ENCODE measurements at regions not wholly inside any gene's neighbourhood (a gene's known extent, or its start where the extent isn't known, plus 50 kb on each side); places are given as distances from the start of the nearest gene placed in this dataset.

DNA sequence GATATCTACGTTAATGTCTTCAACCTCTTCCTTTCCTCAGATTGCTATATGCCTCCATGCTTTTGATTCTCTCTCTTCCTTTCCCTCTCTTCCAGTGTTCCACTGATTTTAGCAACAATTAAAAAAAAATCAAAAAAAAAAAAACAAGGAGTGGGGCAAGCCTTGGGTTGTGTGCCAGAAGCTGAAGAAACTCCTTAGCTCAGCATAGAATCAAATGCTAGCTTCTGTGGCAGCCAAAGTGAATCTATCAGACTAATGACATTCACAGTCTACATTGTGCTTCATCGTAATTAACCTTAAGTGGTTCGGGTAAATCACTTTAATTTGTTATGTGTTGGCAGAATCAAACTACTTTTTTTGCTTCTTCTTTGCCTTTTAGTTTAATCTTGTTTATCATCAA, 237.3 kb downstream of the TMEM167A start:
- DNase-seq, result no peak

DNA sequence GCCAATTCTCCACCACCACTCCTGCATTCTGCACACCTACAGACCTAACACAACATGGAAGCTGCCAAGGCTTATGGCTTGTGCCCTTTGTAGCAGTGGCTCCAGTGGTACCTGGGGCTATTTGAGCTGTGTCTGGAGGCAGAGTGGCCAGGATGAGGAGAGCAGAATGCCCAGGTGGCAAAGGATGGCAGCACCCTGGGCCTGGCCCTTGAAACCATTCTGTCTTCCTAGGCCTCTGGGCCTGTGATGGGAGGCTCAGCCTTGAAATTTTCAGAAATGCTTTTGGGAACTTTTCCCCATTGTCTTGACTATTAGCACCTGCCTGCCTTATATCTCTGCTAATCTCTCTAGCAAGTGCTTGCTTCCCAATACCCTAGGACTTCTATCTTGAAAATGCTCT, 241.7 kb downstream of the TMEM167A start:
- no peak for DNase-seq

DNA sequence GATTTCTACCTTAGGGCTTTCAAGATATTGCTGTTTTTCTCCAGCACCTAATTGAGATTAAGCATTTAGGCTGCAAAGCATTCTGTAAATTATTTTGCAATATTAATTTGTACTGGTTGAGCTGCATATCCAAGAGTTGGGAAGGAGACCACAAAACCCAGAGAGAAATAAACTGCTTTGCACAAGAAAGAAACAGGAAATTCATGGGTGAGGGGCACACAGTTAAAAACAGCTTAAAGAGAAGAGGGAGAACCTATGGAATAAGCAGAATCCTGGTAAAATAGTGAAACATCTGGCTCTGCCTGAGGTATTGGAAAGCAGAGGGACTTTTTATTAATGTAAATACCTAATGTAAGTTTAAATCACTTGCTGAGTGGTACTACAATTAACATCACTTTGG, 243.0 kb downstream of the TMEM167A start:
- no peak for DNase-seq

DNA sequence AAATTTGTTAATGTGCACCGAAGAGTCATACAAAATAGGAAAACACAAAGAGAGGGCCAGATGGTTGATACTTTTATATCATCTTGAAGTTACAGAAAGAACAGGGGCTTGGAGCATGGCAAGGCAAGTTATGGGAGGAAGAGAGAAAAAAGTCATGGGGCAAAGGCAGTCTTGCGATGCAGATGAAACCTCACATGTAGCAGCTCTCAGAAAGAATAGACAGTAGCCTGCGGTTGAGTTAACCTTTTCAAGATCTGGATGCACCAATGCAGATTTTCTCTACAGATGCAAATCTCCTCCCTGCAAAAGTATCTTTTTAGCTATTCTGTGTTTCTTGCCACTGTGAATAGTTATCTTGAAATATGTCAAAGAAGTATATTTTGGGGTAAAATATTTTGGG, 243.9 kb downstream of the TMEM167A start:
- no peak for DNase-seq

DNA sequence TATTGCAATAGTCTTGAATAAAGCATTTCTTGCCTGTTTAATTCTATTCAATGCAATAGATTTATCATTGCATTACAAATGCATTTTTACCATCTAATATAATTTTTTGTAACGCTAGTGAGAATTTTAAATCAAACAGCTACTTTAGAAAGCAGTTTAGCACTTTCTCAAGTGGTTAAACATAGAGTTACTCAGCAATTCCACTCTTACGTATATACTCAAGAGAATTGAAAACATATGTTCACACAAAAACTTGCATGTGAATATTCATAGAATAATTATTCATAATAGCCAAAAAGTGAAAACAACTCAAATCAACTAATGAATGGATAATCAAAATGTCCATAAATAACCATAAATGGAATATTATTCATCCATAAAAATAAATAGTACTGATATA, 244.7 kb downstream of the TMEM167A start:
- DNase-seq, result no peak

DNA sequence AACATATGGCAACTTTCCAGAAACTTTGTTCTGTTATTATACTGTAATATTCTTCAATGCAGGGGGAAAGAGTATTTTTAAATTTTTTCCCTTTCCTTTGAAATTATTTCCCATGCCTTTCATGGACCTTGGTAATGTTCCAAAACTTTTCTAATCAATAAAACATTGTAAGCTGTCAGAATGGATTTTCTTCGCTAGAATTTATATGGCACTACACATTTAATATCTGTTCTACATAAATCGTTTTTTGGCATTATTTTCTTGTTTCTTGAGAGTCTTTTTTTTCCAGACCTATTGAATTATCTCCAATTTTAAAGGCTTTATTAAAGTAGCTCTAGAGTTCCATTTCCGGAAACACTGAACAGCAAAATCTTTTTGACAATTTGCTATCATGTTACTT, 249.0 kb downstream of the TMEM167A start:
- no peak for DNase-seq

DNA sequence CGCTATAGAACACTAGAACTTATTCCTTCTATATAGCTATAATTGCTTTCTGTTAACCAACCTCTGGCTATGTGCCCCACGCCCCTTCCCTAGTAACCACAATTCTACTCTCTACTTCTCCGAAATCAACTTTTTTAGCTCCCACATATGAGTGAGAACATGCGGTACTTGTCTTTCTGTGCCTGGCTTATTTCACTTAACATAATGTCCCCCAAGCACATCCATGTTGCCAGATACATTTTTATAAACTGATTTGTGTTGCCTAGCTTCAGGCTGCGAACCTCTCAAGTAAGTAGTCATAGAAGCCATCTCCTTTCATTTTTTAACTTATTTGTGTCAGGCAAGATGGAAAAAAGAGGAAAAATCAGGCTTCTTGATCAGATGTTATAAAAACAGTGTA, 249.5 kb downstream of the TMEM167A start:
- DNase-seq, result no peak

DNA sequence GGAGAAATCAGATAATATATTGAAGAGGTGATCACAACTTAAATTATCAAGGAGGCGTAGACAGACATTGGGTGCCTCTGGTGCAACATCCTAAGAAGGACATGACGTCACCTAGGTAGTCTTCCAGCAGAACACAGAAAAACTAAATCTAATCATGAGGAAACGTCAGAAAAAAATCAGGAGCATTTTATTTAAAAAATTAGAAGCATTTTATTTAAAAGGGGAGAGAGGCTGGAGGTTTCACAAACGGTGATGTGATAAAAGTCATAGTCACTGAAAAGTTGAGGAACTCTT, 254.6 kb downstream of the TMEM167A start:
- no peak for DNase-seq

DNA sequence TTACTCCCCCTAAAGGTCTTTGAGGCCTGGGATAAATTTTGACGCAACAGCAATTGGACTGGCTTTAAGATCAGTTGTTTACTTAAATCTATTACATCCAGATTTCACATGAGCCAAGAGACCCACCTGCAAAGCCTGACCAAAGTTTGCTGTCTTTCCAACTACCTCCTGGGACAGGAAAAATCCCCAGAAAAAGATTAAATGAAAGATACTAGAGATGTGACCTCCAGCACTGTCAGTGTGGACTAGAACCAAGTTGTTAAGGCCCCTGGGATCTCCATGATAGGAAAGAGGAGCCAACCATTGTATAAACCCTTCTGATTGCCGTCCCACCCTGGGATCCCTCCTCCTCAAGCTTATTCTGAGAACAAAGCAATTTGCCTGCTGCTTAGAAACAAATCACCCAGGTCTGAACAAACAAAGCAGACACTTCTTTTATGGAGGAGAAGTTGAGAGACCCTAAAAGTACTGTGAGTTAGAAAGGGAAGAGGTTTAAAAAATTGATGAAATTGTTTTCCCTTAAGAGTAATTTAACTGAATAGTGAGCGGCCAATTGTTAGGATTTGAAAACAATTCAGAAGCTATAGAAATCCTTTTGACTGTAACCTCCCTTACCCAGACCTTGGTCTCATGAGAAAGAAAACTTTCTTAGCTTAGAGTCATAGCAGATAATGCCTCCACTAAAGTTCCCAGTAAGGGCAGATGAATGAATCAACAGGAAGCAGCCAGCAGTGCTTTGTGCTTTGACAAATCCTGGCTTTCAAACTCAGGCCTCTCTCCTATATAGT, 255.2 kb downstream of the TMEM167A start:
- no peak for DNase-seq

DNA sequence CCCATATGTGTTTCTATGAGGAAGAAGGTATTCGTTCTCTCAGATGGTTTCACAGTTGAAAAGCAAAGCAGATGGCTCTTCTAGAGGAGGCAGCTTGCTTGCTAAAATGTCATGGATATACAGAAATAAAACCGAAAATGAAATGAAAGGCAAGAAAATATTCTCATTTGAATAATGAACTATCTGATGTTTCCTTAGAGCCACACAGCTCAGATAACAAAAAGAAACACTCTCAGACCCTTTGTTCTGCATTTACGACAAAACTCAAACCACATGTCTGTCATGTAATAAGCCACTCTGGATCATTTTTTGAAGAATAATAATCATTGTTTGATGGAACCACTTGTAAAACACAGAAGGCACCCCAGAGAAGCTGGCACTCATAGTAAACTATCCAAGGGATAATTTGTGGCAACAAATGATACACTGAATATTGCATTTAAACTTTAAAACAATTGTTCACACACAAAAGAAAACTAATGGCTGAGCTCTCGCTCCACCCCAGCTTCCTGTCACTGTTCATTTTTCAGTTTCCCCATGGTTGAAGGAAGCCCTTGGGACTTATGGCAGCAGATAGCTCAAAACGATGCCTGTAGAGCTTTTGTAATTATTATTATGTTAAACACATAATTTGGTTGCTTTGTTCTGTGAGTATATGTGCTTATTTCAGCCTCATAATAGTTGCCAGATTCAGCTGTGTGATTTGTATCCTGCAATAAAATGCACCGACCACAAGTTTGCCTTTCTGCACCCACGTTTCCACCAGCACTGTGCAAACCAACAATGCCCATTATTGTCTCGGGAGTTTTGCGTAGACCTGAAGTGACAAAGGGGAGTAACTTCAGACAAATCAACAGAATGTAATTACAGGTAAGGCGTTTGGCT, 256.0 kb downstream of the TMEM167A start:
- peak; percentile 61 for DNase-seq

DNA sequence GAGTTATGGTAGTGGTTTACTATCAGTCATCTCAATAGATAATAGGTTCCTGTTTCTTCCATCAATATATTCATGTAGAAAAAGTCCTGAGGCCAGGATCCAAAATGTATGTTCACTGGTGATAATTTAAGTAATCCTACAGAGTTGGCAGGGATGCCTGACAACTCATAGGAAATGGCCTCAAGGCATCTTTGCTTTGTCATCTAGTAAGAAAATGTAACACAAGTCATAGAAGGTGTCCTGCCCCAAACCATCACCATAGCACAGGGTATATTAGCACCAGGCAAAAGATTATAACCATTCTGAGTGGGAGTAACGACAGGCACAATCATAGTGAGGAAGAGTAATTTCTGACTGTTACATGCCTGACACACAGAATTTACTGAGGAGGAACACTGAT, 257.0 kb downstream of the TMEM167A start:
- DNase-seq, result no peak

DNA sequence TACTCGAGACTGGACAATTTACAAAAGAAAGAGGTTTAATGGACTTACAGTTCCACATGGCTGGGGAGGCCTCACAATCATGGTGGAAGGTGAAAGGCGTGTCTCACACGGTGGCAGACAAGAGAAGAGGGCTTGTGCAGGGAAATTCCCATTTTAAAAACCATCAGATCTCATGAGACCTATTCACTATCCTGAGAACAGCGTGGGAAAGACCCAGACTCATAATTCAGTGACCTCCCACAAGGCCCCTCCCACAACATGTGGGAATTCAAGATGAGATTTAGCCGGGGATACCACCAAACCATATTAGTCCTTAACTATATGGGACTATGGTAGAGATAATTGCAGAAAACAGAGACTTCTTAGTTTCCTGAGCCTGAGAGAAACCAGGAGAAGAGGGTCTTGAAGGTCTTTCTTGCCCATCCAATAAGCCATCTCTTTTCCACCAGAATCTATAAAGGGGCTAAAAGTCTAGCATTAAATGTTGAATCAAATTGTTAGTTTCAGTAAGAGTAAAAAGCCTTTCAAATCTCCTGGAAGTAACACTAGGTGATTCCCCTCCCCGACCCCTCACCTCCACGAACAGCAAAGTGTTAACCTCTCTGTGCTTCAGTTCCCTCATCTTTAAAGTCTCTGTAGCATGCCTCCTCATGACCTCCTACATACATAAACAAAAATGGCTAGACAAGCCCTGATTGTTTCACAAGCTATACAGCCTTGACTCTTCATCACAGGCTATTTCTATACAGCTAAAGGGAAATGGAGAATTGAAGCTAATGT, 259.1 kb downstream of the TMEM167A start:
- DNase-seq, result no peak

DNA sequence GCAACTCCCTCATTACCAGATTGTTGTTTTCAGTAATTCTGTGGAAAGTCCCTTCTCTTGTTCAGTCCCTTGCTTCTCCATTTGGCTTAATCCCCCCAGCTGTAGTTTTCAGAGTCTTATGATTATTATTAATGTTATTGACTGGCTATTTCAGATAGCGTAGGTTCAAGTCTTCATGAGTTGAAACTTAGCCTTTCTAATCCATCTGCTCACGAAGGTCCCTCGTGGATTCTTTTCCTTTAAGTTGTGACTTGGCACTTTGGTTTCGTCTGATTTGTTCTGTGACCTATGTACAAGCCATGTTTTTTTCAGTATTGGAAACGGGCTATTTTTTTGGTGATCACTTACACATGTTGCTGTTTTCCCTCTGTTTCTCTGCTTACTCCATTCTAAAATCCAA, 260.3 kb downstream of the TMEM167A start:
- no peak for DNase-seq

DNA sequence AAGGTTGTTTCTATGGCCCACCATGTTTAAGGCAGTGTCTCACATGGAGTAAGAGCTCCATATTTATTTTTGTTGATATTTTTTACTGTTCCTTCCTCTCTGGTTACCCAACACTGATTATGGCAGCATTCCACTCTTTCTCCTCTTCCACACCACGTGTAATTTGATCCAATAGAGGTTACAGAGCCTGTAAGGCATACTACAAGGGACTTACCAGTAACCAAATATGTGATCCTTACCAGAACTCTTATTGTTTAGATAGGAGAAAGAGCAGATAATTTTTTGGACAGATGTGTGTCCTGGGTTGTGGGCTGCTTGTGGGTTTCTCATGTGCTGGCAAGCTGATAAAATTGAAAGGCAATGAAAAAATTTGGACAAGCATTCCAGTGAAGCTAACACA, 261.3 kb downstream of the TMEM167A start:
- DNase-seq, result no peak

DNA sequence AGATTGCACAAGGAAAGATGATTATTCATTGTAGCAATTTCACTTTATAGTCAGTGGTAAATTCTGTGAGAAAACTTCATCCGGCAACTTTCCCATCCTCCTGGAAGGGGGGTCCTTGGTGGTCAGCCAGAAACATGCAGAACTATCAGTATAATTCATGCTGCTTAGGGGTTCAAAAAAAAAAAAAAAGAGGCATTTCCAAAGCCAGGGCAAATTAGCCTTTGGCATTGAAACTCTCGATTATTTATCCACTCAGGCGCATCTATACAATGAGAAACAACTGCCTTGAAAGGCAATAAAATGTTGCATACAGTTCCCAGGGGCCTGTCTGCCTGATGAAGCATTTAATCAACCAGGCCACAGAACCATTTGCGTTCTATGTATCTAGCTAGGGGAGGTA, 263.3 kb downstream of the TMEM167A start:
- peak; percentile 49 for DNase-seq

DNA sequence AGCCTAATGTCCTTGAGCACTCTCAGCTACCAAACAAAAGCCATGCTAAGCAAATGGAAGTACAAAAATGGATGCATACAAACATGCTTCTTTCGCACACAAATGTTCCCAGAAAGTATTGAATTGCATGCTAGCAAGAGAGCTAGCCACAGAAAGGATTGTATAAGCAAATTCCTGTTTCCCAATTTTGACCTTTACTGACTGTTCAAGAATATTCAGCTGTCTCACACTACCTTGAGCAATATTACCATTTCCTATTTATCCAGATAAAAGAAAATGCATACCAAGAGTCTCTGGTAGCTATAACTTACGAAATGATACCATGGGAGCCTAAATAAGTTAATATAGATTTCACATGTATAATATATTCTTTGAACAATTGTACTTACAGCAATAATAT, 264.6 kb downstream of the TMEM167A start:
- peak; percentile 27 for DNase-seq

DNA sequence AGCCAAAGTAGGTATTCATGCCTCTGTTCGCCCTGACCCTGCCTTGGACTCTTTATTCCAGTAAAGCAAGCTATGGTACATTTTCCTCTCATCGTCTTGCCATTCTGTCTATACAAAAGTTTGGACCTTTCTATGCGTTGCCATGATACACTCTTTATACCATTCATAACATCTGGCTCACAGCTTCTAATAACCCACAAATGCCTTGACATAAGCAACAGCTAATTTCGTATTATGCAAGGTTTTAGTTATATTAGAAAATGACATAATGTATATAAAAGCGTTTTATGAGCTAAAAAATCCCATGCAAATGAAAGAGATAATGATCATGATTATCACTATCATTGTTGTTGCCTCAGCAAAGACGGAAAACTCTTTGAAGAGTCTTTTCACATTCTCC, 265.7 kb downstream of the TMEM167A start:
- no peak for DNase-seq

DNA sequence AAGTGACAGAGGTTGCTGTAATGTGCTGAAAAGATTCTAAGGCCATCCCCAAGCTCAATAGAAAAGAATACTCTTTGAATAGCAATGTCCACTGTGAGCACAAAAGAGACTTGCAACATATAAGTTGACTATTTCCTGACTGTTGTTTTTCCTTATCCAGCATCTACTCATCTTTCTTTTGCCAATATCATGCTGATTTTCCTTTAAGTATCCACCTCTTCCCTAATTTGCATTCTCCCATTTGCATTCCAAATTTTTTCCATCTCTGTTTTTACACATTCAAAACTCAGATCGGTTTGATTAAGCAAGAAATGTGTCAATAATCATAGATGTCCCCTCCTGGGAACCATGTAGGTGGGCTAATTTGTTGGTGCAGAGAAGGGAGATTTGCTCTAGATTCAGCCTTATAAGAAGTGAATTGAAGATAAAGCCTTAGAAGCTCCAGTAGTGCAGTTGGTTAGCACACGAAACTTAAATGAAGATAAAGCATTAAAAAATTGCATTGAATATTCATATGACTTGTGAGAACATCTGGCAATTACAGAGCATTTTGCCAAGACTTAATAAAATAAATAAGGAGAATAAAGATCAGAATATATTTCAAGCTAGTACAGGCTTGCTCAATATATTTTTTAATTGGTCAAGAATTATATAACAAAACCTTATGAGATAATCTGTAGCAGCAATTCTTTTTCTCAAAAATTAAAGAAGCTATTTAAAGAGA, 267.6 kb downstream of the TMEM167A start:
- DNase-seq, result peak; percentile 72

DNA sequence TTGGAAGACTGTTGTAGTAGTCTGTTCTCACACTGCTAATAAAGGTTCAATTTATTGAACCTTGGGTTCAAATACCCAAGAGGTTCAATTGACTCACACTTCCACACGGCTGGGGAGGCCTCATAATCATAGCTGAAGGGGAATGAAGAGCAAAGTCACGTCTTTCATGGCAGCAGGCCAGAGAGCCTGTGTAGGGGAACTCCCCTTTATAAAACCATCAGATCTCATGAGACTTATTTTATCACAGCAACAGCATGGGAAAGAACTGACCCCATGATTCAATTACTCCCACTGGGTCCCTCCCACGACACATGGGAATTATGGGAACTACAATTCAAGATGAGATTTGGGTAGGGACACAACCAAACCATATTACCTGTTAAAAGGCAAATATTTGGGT, 268.2 kb downstream of the TMEM167A start:
- DNase-seq, result no peak

DNA sequence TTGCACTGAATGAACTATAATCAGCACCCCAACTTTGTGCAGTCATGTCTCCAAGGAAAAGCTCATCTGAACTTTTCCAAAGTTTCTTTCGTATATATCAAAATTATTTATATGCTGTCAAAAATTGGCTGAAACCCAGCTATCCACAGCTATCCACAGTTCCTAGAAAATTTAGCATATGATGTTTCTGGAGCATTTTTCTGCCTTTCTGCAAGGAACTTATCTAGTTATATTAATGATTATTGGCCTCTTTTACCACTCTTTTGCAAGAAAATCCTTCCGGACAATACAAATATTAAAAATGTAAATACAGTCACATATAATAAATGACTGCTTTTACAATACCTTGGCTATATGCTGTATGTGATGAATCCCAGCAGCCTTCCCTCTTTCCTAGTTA, 270.2 kb downstream of the TMEM167A start:
- DNase-seq, result no peak

DNA sequence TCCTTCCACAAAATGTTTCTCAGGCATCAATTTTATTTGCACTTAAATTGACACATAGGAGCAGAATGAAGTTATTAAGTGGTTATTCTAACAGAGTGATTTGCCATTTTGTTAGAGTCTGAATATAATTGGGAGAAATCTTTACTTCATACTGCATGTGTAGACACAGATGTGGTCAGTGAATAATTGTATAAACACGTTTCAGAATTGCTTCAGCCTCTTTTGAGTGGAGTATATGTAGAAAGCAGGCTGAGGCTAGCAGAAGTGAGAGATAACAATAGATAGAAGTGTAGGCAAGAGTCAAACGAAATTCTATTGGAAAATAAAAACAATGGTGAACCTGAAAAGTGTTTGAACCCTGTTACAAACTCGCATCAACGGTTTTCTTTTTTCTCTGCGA, 270.7 kb downstream of the TMEM167A start:
- DNase-seq, result no peak

DNA sequence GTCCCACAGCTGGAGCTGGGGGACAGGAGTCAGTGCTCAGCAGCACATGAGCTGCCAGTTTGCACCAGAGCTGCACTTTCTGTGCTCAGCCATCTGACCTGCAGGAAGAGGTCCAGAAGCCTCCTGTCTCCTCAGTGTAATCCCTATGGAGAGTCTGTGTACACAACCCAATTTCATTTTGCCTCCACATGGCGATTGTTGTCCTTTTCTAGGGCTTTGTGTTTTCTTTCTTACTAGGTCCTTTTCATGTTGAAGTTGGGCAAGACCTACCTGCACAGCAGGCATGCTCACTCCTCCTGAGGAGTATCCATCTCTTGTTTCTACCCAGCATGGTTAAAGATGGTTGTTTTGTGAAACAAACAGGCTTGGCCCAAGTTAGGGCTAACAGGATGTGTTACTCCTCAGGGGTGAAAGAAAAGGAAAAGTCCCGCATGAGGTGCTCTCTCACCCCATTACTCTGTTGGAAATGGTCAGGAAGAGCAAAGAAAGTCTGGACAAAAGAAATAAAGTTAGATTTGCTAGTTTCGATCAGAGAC, 273.0 kb downstream of the TMEM167A start:
- DNase-seq, result no peak

DNA sequence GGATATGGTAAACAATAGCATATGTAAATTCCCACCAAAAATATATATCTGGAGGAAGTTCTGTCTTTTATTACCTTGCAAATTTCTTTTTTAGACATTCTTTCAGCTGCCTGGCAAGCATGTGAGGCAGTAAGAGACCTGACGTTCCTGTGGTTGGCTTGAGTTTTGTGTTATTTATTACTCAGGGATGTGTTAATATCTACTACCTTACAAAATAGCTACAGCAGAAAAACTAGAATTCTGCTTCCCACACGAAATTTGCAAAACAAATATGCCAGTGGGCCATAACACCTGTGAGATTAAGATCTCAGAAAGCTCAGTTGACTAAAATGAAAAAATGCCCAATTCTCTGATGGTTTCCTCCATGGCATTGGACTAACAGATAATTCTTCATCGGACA, 274.2 kb downstream of the TMEM167A start:
- peak; percentile 85 for DNase-seq
